Astrocyte (in vitro differentiated cells and primary cell): ENCODE measurements at regions not wholly inside any gene's neighbourhood (a gene's known extent, or its start where the extent isn't known, plus 50 kb on each side); places are given as distances from the start of the nearest gene placed in this dataset.

Source experiments
- DNase-seq: peaks from one replicate; pipeline ENCODE4 v3.0.0-alpha.2; 2010; ENCODE audit warnings: low read depth
- FAIRE-seq: peaks from 2 replicates; lab custom pipeline; 2011; peaks lifted over from hg19 to GRCh38; lab: Jason Lieb, UNC
- H2AFZ ChIP-seq: 2 replicates; pipeline ENCODE4 v1.6.0; 2012; ENCODE audit warnings: low read depth, low read length, inconsistent platforms
- H3K27ac ChIP-seq: 2 replicates; pipeline ENCODE4 v1.5.1; 2011; ENCODE audit warnings: low read depth, low read length, inconsistent platforms
- H3K27me3 ChIP-seq: 2 replicates; pipeline ENCODE4 v1.6.0; 2011; ENCODE audit warnings: low read length, inconsistent platforms; ENCODE audit not compliant: insufficient read depth
- H3K36me3 ChIP-seq: 2 replicates; pipeline ENCODE4 v1.5.1; 2011; ENCODE audit warnings: low read length, inconsistent platforms; ENCODE audit not compliant: insufficient read depth
- H3K4me1 ChIP-seq: 2 replicates; pipeline ENCODE4 v1.5.1; 2011; ENCODE audit warnings: low read length, inconsistent platforms; ENCODE audit not compliant: insufficient read depth
- H3K4me2 ChIP-seq: 2 replicates; pipeline ENCODE4 v1.6.0; 2012; ENCODE audit warnings: low read length, inconsistent platforms
- H3K4me3 ChIP-seq: 2 replicates; pipeline ENCODE4 v1.5.1; 2011; ENCODE audit warnings: low read depth, mild to moderate bottlenecking, low read length, inconsistent platforms; ENCODE audit not compliant: insufficient read depth
- H3K79me2 ChIP-seq: 2 replicates; pipeline ENCODE4 v1.6.0; 2012; ENCODE audit warnings: mild to moderate bottlenecking, low read length, inconsistent platforms; ENCODE audit not compliant: insufficient read depth
- H3K9ac ChIP-seq: 2 replicates; pipeline ENCODE4 v1.6.0; 2012; ENCODE audit warnings: mild to moderate bottlenecking, low read length, inconsistent platforms
- H3K9me3 ChIP-seq: 2 replicates; pipeline ENCODE4 v1.5.1; 2012; ENCODE audit warnings: low read depth, mild to moderate bottlenecking, low read length, inconsistent platforms; ENCODE audit not compliant: insufficient read depth
- H4K20me1 ChIP-seq: 2 replicates; pipeline ENCODE4 v1.6.0; 2012; ENCODE audit warnings: low read length, inconsistent platforms; ENCODE audit not compliant: insufficient read depth
- H3K27ac Mint-ChIP-seq: one replicate; pipeline ENCODE4 v1.8.0; 2021; ENCODE audit warnings: mild to moderate bottlenecking, mixed read lengths; ENCODE audit not compliant: unreplicated experiment
- H3K27me3 Mint-ChIP-seq: one replicate; pipeline ENCODE4 v1.8.0; 2021; ENCODE audit warnings: low read depth, mixed read lengths; ENCODE audit not compliant: unreplicated experiment
- H3K36me3 Mint-ChIP-seq: one replicate; pipeline ENCODE4 v1.8.0; 2021; ENCODE audit warnings: low read depth, mixed read lengths; ENCODE audit not compliant: unreplicated experiment
- H3K4me1 Mint-ChIP-seq: one replicate; pipeline ENCODE4 v1.8.0; 2021; ENCODE audit warnings: low read depth, mixed read lengths; ENCODE audit not compliant: unreplicated experiment
- H3K4me3 Mint-ChIP-seq: one replicate; pipeline ENCODE4 v1.8.0; 2021; ENCODE audit warnings: mild to moderate bottlenecking, moderate library complexity, mixed read lengths; ENCODE audit not compliant: unreplicated experiment
- H3K9me3 Mint-ChIP-seq: one replicate; pipeline ENCODE4 v1.8.0; 2021; ENCODE audit warnings: mild to moderate bottlenecking, mixed read lengths; ENCODE audit not compliant: unreplicated experiment
- CTCF ChIP-seq: IDR thresholded peaks from 2 replicates; pipeline ENCODE4 v1.5.1; 2011; ENCODE audit warnings: low read depth, mild to moderate bottlenecking, inconsistent platforms, low read length, moderate library complexity; ENCODE audit not compliant: insufficient read depth
- EZH2 ChIP-seq: IDR thresholded peaks from 2 replicates; pipeline ENCODE4 v1.6.1; 2012; ENCODE audit warnings: mild to moderate bottlenecking, low read length, inconsistent platforms; ENCODE audit not compliant: insufficient read depth

GRCh38 chr15:95616306-95616705, 714.2 kb upstream of the NR2F2 start:
- Mint-ChIP-seq H3K4me3 (no peak overlapping the region), H3K9me3 (no peaks in the 10 kb centered on the region), H3K27ac (no peak overlapping the region), H3K27me3 (no peaks in the 10 kb centered on the region), H3K4me1 (no peaks in the 10 kb centered on the region), H3K36me3 (no peaks in the 10 kb centered on the region)
- DNase-seq, result no peak
- Histone ChIP-seq H3K27ac (no peak overlapping the region), H4K20me1 (no peaks in the 10 kb centered on the region), H3K9ac (no peak overlapping the region), H3K36me3 (no peaks in the 10 kb centered on the region), H3K27me3 (no peaks in the 10 kb centered on the region), H3K79me2 (no peaks in the 10 kb centered on the region), H3K9me3 (no peaks in the 10 kb centered on the region), H3K4me2 (no peak overlapping the region), H2AFZ (no peak overlapping the region), H3K4me3 (no peak overlapping the region), H3K4me1 (no peaks in the 10 kb centered on the region)
- TF ChIP-seq EZH2, result no peak
- no peak for TF ChIP-seq CTCF
- FAIRE-seq, result no peak

- H3K27ac Mint-ChIP-seq, result no peak overlapping the region
- H3K27me3 Mint-ChIP-seq, result no peaks in the 10 kb centered on the region
- TF ChIP-seq EZH2, result no peak
- no peak for TF ChIP-seq CTCF
- Histone ChIP-seq H3K79me2 (no peaks in the 10 kb centered on the region), H3K9me3 (no peaks in the 10 kb centered on the region), H3K4me1 (no peaks in the 10 kb centered on the region), H3K27ac (no peak overlapping the region), H3K4me3 (no peak overlapping the region), H3K27me3 (no peaks in the 10 kb centered on the region), H4K20me1 (no peaks in the 10 kb centered on the region), H3K9ac (no peak overlapping the region), H3K36me3 (no peaks in the 10 kb centered on the region), H2AFZ (no peak overlapping the region), H3K4me2 (no peak overlapping the region)
- H3K9me3 Mint-ChIP-seq, result peaks cover 5% of the 10 kb centered on the region
- DNase-seq, result no peak
- H3K36me3 Mint-ChIP-seq, result no peaks in the 10 kb centered on the region
- H3K4me3 Mint-ChIP-seq, result no peak overlapping the region
- H3K4me1 Mint-ChIP-seq, result peaks cover 3% of the 10 kb centered on the region
- FAIRE-seq, result no peak
These were observed 709.4 kb upstream of the NR2F2 start for GRCh38 chr15:95620934-95621579.

GRCh38 chr15:95622843-95623242, 707.7 kb upstream of the NR2F2 start:
- Mint-ChIP-seq H3K4me1 (peaks cover 3% of the 10 kb centered on the region), H3K36me3 (no peaks in the 10 kb centered on the region), H3K9me3 (peaks cover 5% of the 10 kb centered on the region), H3K27me3 (no peaks in the 10 kb centered on the region), H3K4me3 (no peak overlapping the region), H3K27ac (no peak overlapping the region)
- H3K4me1 ChIP-seq, result no peaks in the 10 kb centered on the region
- no peaks in the 10 kb centered on the region for H3K79me2 ChIP-seq
- H3K27me3 ChIP-seq, result no peaks in the 10 kb centered on the region
- no peaks in the 10 kb centered on the region for H4K20me1 ChIP-seq
- TF ChIP-seq CTCF (no peak), EZH2 (no peak)
- H3K27ac ChIP-seq, result no peak overlapping the region
- H3K9ac ChIP-seq, result no peak overlapping the region
- H3K36me3 ChIP-seq, result no peaks in the 10 kb centered on the region
- no peak overlapping the region for H2AFZ ChIP-seq
- H3K4me2 ChIP-seq, result no peak overlapping the region
- no peak for FAIRE-seq
- no peak overlapping the region for H3K4me3 ChIP-seq
- H3K9me3 ChIP-seq, result no peaks in the 10 kb centered on the region
- no peak for DNase-seq
